ENCODE measurements at regions not wholly inside any gene's neighbourhood (a gene's known extent, or its start where the extent isn't known, plus 50 kb on each side); places are given as distances from the start of the nearest gene placed in this dataset.

DNA sequence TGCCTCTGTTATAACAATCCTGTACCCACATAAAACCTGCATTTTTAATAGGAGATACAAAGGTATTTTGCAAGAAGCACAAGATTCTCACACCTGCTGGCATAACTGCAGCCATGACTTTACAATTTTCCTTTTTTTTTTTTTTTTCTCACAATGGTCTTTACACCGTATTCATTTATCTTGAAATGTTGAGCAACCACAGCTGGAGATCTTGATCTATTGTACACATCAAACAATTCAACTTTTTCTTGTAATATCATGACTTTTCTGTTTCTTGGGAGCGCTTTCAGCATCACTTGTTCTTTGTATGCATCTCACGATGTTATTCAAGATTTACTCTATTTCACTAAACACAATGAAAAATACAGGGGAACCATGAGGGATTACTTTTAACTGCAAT lies 651.4 kb downstream of the KCNT2 start:
- TF ChIP-seq, protein P1, sequence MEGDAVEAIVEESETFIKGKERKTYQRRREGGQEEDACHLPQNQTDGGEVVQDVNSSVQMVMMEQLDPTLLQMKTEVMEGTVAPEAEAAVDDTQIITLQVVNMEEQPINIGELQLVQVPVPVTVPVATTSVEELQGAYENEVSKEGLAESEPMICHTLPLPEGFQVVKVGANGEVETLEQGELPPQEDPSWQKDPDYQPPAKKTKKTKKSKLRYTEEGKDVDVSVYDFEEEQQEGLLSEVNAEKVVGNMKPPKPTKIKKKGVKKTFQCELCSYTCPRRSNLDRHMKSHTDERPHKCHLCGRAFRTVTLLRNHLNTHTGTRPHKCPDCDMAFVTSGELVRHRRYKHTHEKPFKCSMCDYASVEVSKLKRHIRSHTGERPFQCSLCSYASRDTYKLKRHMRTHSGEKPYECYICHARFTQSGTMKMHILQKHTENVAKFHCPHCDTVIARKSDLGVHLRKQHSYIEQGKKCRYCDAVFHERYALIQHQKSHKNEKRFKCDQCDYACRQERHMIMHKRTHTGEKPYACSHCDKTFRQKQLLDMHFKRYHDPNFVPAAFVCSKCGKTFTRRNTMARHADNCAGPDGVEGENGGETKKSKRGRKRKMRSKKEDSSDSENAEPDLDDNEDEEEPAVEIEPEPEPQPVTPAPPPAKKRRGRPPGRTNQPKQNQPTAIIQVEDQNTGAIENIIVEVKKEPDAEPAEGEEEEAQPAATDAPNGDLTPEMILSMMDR (IDR thresholded peaks at IDR 0.05 in 2 of 3, conservative IDR thresholded peaks at IDR 0.05 in 1 of 3; ENCODE audit: insufficient read depth in 2 of 3, low read depth in 1 of 3, low read length in 3 of 3), result no peak
- TF ChIP-seq MTA1 (IDR thresholded peaks at IDR 0.05; ENCODE audit: borderline replicate concordance) (no peak), POLR2A (conservative IDR thresholded peaks at IDR 0.05) (no peak), NFIC (IDR thresholded peaks at IDR 0.05) (no peak)
- TF ChIP-seq, protein P2, sequence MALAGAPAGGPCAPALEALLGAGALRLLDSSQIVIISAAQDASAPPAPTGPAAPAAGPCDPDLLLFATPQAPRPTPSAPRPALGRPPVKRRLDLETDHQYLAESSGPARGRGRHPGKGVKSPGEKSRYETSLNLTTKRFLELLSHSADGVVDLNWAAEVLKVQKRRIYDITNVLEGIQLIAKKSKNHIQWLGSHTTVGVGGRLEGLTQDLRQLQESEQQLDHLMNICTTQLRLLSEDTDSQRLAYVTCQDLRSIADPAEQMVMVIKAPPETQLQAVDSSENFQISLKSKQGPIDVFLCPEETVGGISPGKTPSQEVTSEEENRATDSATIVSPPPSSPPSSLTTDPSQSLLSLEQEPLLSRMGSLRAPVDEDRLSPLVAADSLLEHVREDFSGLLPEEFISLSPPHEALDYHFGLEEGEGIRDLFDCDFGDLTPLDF (CRISPR knock-in tag; IDR thresholded peaks at IDR 0.05), result no peak

Measured in K562 (cell line).